Endothelial cell of umbilical vein (primary cell): ENCODE measurements at regions not wholly inside any gene's neighbourhood (a gene's known extent, or its start where the extent isn't known, plus 50 kb on each side); places are given as distances from the start of the nearest gene placed in this dataset.

ENCODE experiments used
- EZH2 ChIP-seq: IDR thresholded peaks from 2 replicates; pipeline ENCODE4 v1.6.1; 2012; ENCODE audit warnings: borderline replicate concordance, low read depth, mild to moderate bottlenecking, moderate library complexity, low read length, inconsistent platforms; ENCODE audit not compliant: severe bottlenecking
- FOS ChIP-seq: IDR thresholded peaks from 2 replicates; pipeline ENCODE4 v1.6.1; 2011; ENCODE audit warnings: mild to moderate bottlenecking, low read length, moderate library complexity, borderline replicate concordance; ENCODE audit not compliant: insufficient read depth
- JUN ChIP-seq: IDR thresholded peaks from 2 replicates; pipeline ENCODE4 v1.6.1; 2011; ENCODE audit warnings: borderline replicate concordance, low read depth; ENCODE audit not compliant: insufficient read length, insufficient read depth
- MAX ChIP-seq: IDR thresholded peaks from 2 replicates; pipeline ENCODE4 v1.6.1; 2011; ENCODE audit not compliant: insufficient read depth, insufficient read length
- MYC ChIP-seq: IDR thresholded peaks from one replicate; pipeline ENCODE4 v1.6.1; 2011; ENCODE audit warnings: mild to moderate bottlenecking, low read depth, low read length
- POLR2A ChIP-seq: IDR thresholded peaks from 2 replicates; pipeline ENCODE4 v1.6.1; 2012; ENCODE audit warnings: low read depth, mild to moderate bottlenecking, control low read depth, low read length
- POLR2AphosphoS5 ChIP-seq: IDR thresholded peaks from 2 replicates; pipeline ENCODE4 v1.6.1; 2012; ENCODE audit warnings: low read depth, mild to moderate bottlenecking, control low read depth, low read length, moderate library complexity; ENCODE audit not compliant: insufficient read depth
- TF ChIP-seq, protein P1 (sequence below), 2 donors: IDR thresholded peaks; 1 replicate in 1 of 2; 2 replicates in 1 of 2; pipeline ENCODE4 v1.5.1; 2011; ENCODE audit warnings: low read length in 2 of 2, mild to moderate bottlenecking in 2 of 2, moderate library complexity in 2 of 2, control low read depth in 1 of 2, inconsistent platforms in 1 of 2, low read depth in 1 of 2; ENCODE audit not compliant: insufficient read depth in 1 of 2; ENCODE audit errors: extremely low read depth in 1 of 2

DNA sequence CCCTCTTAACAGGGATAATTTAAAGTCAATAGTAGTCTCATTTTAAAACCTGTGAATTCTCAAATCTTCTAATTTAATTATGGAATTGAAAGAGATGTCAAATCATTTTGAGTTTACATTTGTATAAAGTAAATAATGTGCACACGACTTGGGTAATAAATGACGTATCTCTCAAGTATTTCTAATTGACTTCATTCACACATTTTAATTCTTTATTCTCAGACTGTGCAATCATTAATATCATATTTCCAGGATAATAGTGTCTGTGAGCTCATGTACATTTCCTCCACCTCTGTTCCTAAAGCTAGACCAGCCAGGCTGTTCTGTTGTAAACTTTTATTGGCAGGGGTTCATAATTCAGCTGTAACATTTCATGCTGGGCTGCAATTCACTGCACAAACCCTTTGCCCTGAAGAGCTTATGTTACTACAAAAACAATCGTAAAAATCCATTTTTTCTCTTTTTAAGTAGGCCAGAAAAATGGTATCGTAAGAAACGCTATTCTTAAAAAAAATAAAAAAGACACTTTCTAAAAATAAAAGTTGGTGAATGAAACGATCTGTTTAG lies 1103.1 kb upstream of the TENM3 start:
- TF ChIP-seq, protein P1, sequence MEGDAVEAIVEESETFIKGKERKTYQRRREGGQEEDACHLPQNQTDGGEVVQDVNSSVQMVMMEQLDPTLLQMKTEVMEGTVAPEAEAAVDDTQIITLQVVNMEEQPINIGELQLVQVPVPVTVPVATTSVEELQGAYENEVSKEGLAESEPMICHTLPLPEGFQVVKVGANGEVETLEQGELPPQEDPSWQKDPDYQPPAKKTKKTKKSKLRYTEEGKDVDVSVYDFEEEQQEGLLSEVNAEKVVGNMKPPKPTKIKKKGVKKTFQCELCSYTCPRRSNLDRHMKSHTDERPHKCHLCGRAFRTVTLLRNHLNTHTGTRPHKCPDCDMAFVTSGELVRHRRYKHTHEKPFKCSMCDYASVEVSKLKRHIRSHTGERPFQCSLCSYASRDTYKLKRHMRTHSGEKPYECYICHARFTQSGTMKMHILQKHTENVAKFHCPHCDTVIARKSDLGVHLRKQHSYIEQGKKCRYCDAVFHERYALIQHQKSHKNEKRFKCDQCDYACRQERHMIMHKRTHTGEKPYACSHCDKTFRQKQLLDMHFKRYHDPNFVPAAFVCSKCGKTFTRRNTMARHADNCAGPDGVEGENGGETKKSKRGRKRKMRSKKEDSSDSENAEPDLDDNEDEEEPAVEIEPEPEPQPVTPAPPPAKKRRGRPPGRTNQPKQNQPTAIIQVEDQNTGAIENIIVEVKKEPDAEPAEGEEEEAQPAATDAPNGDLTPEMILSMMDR (IDR thresholded peaks at IDR 0.05; ENCODE audit: extremely low read depth in 1 of 2, insufficient read depth in 1 of 2, low read depth in 1 of 2, low read length in 2 of 2): no peak
- TF ChIP-seq POLR2A (no peak), POLR2AphosphoS5 (no peak), MAX (no peak), JUN (no peak), EZH2 (no peak), MYC (no peak), FOS (no peak)
